GM23338 (cell line): ENCODE measurements at regions not wholly inside any gene's neighbourhood (a gene's known extent, or its start where the extent isn't known, plus 50 kb on each side); places are given as distances from the start of the nearest gene placed in this dataset.

ENCODE experiments used
- ATAC-seq: fragments of 200-7000 bp; cut with Tn5 transposase; 3 replicates; pipeline ENCODE4 v1.9.1; 2020
- DNase-seq: peaks from one replicate; pipeline ENCODE4 v3.0.0-alpha.2; 2015; ENCODE audit warnings: low spot score
- H2AFZ ChIP-seq: fragments of 200-600 bp; sonication (generic); 2 replicates; pipeline ENCODE4 v1.8.0; 2016; ENCODE audit warnings: antibody characterized with exemption, mild to moderate bottlenecking, moderate library complexity
- H3F3A ChIP-seq: fragments of 200-600 bp; sonication (generic); replicated peaks from 2 replicates; pipeline ENCODE4 v1.8.0; 2017; ENCODE audit warnings: antibody characterized with exemption, mixed run types, low read depth
- H3K27ac ChIP-seq: fragments of 200-600 bp; sonication (generic); 2 replicates; pipeline ENCODE4 v1.6.1; 2016; ENCODE audit warnings: low read depth
- H3K27me3 ChIP-seq: fragments of 200-600 bp; sonication (generic); 2 replicates; pipeline ENCODE4 v1.8.0; 2016; ENCODE audit warnings: mild to moderate bottlenecking, mixed run types, moderate library complexity; ENCODE audit not compliant: insufficient read depth
- H3K36me3 ChIP-seq: fragments of 200-600 bp; sonication (generic); 2 replicates; pipeline ENCODE4 v1.8.0; 2016; ENCODE audit warnings: mild to moderate bottlenecking; ENCODE audit not compliant: insufficient read depth
- H3K4me1 ChIP-seq: fragments of 200-600 bp; sonication (generic); 2 replicates; pipeline ENCODE4 v1.8.0; 2016; ENCODE audit warnings: mild to moderate bottlenecking, moderate library complexity; ENCODE audit not compliant: insufficient read depth
- H3K4me2 ChIP-seq: fragments of 200-600 bp; sonication (generic); 2 replicates; pipeline ENCODE4 v1.7.1; 2017; ENCODE audit warnings: mixed run types
- H3K4me3 ChIP-seq: fragments of 200-600 bp; sonication (generic); 2 replicates; pipeline ENCODE4 v1.6.1; 2016; ENCODE audit warnings: mixed run types
- H3K79me2 ChIP-seq: fragments of 200-600 bp; sonication (generic); replicated peaks from 2 replicates; pipeline ENCODE4 v1.8.0; 2017; ENCODE audit warnings: mild to moderate bottlenecking; ENCODE audit not compliant: insufficient read depth
- H3K9me2 ChIP-seq: fragments of 200-600 bp; sonication (generic); 2 replicates; pipeline ENCODE4 v1.8.0; 2017; ENCODE audit not compliant: insufficient read depth
- H4K20me1 ChIP-seq: fragments of 200-600 bp; sonication (generic); replicated peaks from 2 replicates; pipeline ENCODE4 v1.8.0; 2017; ENCODE audit warnings: mild to moderate bottlenecking; ENCODE audit not compliant: insufficient read depth
- H3K27ac Mint-ChIP-seq: 2 replicates; pipeline ENCODE4 v1.8.0; 2020; ENCODE audit warnings: inconsistent platforms, mild to moderate bottlenecking, moderate library complexity, mixed read lengths
- H3K27me3 Mint-ChIP-seq: 3 replicates; pipeline ENCODE4 v1.8.0; 2022; ENCODE audit warnings: low read depth, mild to moderate bottlenecking, moderate library complexity, mixed read lengths, inconsistent platforms; ENCODE audit not compliant: insufficient read depth, poor library complexity
- H3K36me3 Mint-ChIP-seq: 3 replicates; pipeline ENCODE4 v1.8.0; 2021; ENCODE audit warnings: low read depth, mild to moderate bottlenecking, inconsistent platforms, moderate library complexity, mixed read lengths
- H3K4me1 Mint-ChIP-seq: 3 replicates; pipeline ENCODE4 v1.8.0; 2020; ENCODE audit warnings: mild to moderate bottlenecking, inconsistent platforms, mixed read lengths
- H3K4me3 Mint-ChIP-seq: 3 replicates; pipeline ENCODE4 v1.8.0; 2021; ENCODE audit warnings: moderate library complexity, mild to moderate bottlenecking, inconsistent platforms, mixed read lengths
- H3K9me3 Mint-ChIP-seq: 3 replicates; pipeline ENCODE4 v1.8.0; 2020; ENCODE audit warnings: moderate library complexity, mild to moderate bottlenecking, inconsistent platforms, mixed read lengths
- CREB1 ChIP-seq: fragments of 250-450 bp; sonication (Bioruptor Pico); IDR thresholded peaks from 2 replicates; pipeline ENCODE4 v1.5.0; 2020; ENCODE audit warnings: low read depth, mild to moderate bottlenecking, moderate library complexity
- CTCF ChIP-seq, 2 experiments: fragments of 200-600 bp in 1 of 2; sonication (generic) in 1 of 2; conservative IDR thresholded peaks; 2 replicates each; pipeline versions ENCODE4 v1.5.1 to v1.6.1; 2016 to 2017; ENCODE audit warnings: antibody characterized with exemption in 2 of 2, low read depth in 2 of 2, mild to moderate bottlenecking in 2 of 2, moderate library complexity in 1 of 2
- ETS1 ChIP-seq: IDR thresholded peaks from 2 replicates; pipeline ENCODE4 v1.6.1; 2016; ENCODE audit warnings: antibody characterized with exemption
- EZH2 ChIP-seq: fragments of 200-600 bp; sonication (generic); IDR thresholded peaks from one replicate; pipeline ENCODE4 v1.8.0; 2017; ENCODE audit warnings: antibody characterized with exemption, mild to moderate bottlenecking, low read depth; ENCODE audit not compliant: unreplicated experiment
- EZH2phosphoT487 ChIP-seq: fragments of 200-600 bp; sonication (generic); IDR thresholded peaks from one replicate; pipeline ENCODE4 v1.8.1; 2018; ENCODE audit warnings: antibody characterized with exemption; ENCODE audit not compliant: unreplicated experiment
- JUNB ChIP-seq: IDR thresholded peaks from one replicate; pipeline ENCODE4 v1.6.1; 2016; ENCODE audit warnings: antibody characterized with exemption; ENCODE audit not compliant: unreplicated experiment
- NANOG ChIP-seq: IDR thresholded peaks from 2 replicates; pipeline ENCODE4 v1.6.1; 2016; ENCODE audit warnings: antibody characterized with exemption, borderline replicate concordance
- POLR2AphosphoS5 ChIP-seq: IDR thresholded peaks from 2 replicates; pipeline ENCODE4 v1.6.1; 2016; ENCODE audit warnings: antibody characterized with exemption, low read depth
- REST ChIP-seq: IDR thresholded peaks from one replicate; pipeline ENCODE4 v1.6.1; 2018; ENCODE audit warnings: antibody characterized with exemption; ENCODE audit not compliant: unreplicated experiment
- STAT1 ChIP-seq: IDR thresholded peaks from one replicate; pipeline ENCODE4 v1.6.1; 2016; ENCODE audit warnings: antibody characterized with exemption; ENCODE audit not compliant: unreplicated experiment
- ZNF114 ChIP-seq: fragments of 250-450 bp; sonication (Bioruptor Pico); IDR thresholded peaks from 2 replicates; pipeline ENCODE4 v1.5.0; 2020; ENCODE audit warnings: mild to moderate bottlenecking, moderate library complexity
- ZNF331 ChIP-seq: fragments of 250-450 bp; sonication (Bioruptor Pico); IDR thresholded peaks from 2 replicates; pipeline ENCODE4 v1.5.0; 2020; ENCODE audit warnings: low read depth, mild to moderate bottlenecking, moderate library complexity
- ZNF462 ChIP-seq: fragments of 250-450 bp; sonication (Bioruptor Pico); IDR thresholded peaks from 2 replicates; pipeline ENCODE4 v1.5.0; 2020; ENCODE audit warnings: mild to moderate bottlenecking, moderate library complexity

- no peak overlapping the region; the same call in 1 of the 2 replicates for H2AFZ ChIP-seq
- H3K36me3 Mint-ChIP-seq, result no peaks in the 10 kb centered on the region
- H3K4me3 Mint-ChIP-seq, result no peak overlapping the region
- TF ChIP-seq REST (no peak), EZH2 (no peak), STAT1 (no peak), CREB1 (CRISPR knock-in tag) (no peak), POLR2AphosphoS5 (no peak), EZH2phosphoT487 (no peak), ZNF114 (CRISPR knock-in tag) (no peak), ZNF331 (CRISPR knock-in tag) (no peak), ETS1 (no peak), ZNF462 (CRISPR knock-in tag) (no peak), JUNB (no peak), NANOG (no peak), CTCF (conservative IDR thresholded peaks at IDR 0.05; ENCODE audit: low read depth in 2 of 2) (no peak)
- H3K4me3 ChIP-seq, result no peak overlapping the region
- no peaks in the 10 kb centered on the region for H3K27me3 Mint-ChIP-seq
- no peaks in the 10 kb centered on the region for H3F3A ChIP-seq
- no peaks in the 10 kb centered on the region for H3K36me3 ChIP-seq
- no peak for ATAC-seq
- H3K27me3 ChIP-seq, result no peaks in the 10 kb centered on the region
- no peak overlapping the region for H3K4me2 ChIP-seq
- no peak for DNase-seq
- no peaks in the 10 kb centered on the region for H4K20me1 ChIP-seq
- H3K4me1 ChIP-seq, result no peaks in the 10 kb centered on the region
- H3K27ac Mint-ChIP-seq, result no peak overlapping the region
- no peaks in the 10 kb centered on the region; the same call in 2 of the 3 replicates for H3K4me1 Mint-ChIP-seq
- H3K9me3 Mint-ChIP-seq, result no peaks in the 10 kb centered on the region
- no peak overlapping the region for H3K27ac ChIP-seq
- no peaks in the 10 kb centered on the region for H3K79me2 ChIP-seq
- H3K9me2 ChIP-seq, result no peaks in the 10 kb centered on the region
Measured at GRCh38 chr3:162213956-162214355, 717.3 kb downstream of the OTOL1 start.
